ENCODE measurements at regions not wholly inside any gene's neighbourhood (a gene's known extent, or its start where the extent isn't known, plus 50 kb on each side); places are given as distances from the start of the nearest gene placed in this dataset.

- no peak overlapping the region for H3K4me3 ChIP-seq (IDR thresholded peaks at IDR 0.05; ENCODE audit: insufficient read depth, low read depth, low read length)
- H2AFZ ChIP-seq (ENCODE audit: low read depth) = no peak overlapping the region
- no peaks in the 10 kb centered on the region for H3K79me2 ChIP-seq (ENCODE audit: insufficient read depth, low read depth)
- no peaks in the 10 kb centered on the region for H4K20me1 ChIP-seq (ENCODE audit: insufficient read depth)
- H3K27me3 ChIP-seq (ENCODE audit: insufficient read depth, low read depth) = no peaks in the 10 kb centered on the region
- H3K36me3 ChIP-seq (ENCODE audit: insufficient read depth) = no peaks in the 10 kb centered on the region; the same call in 1 of the 2 replicates
- TF ChIP-seq, protein P1, sequence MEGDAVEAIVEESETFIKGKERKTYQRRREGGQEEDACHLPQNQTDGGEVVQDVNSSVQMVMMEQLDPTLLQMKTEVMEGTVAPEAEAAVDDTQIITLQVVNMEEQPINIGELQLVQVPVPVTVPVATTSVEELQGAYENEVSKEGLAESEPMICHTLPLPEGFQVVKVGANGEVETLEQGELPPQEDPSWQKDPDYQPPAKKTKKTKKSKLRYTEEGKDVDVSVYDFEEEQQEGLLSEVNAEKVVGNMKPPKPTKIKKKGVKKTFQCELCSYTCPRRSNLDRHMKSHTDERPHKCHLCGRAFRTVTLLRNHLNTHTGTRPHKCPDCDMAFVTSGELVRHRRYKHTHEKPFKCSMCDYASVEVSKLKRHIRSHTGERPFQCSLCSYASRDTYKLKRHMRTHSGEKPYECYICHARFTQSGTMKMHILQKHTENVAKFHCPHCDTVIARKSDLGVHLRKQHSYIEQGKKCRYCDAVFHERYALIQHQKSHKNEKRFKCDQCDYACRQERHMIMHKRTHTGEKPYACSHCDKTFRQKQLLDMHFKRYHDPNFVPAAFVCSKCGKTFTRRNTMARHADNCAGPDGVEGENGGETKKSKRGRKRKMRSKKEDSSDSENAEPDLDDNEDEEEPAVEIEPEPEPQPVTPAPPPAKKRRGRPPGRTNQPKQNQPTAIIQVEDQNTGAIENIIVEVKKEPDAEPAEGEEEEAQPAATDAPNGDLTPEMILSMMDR (conservative IDR thresholded peaks at IDR 0.05; ENCODE audit: low read depth, low read length) = no peak
- no peak overlapping the region for H3K4me2 ChIP-seq
- H3K9ac ChIP-seq = no peak overlapping the region
- H3K27ac ChIP-seq = no peak overlapping the region
- no peaks in the 10 kb centered on the region for H3K4me1 ChIP-seq (ENCODE audit: low read depth, poor library complexity, severe bottlenecking)
Measured at GRCh38 chr7:89776980-89777379, 377.3 kb upstream of the STEAP1 start.

DNA sequence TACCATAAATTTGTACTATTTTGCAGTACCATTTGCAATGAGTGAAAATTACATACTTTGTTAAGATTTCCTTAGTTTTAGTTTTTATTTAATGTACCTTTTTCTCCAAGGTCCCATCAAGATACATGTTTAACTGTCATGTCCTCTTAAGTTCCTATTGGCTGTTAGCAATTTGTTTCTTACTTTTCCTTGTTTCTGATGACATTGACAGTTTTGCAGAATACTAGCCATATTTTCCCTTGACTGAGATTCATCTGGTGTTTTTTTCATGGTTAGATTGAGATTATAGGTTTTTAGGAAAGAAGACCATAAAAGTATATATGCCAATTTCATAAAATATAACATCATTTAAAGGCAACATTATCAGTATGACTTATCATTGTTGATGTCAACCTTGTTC lies 376.8 kb upstream of the STEAP1 start:
- Histone ChIP-seq H3K4me1 (ENCODE audit: low read depth, poor library complexity, severe bottlenecking) (no peaks in the 10 kb centered on the region), H3K27ac (no peak overlapping the region), H3K4me2 (no peak overlapping the region), H2AFZ (ENCODE audit: low read depth) (no peak overlapping the region), H4K20me1 (ENCODE audit: insufficient read depth) (no peaks in the 10 kb centered on the region), H3K9ac (no peak overlapping the region), H3K4me3 (IDR thresholded peaks at IDR 0.05; ENCODE audit: insufficient read depth, low read depth, low read length) (no peak overlapping the region), H3K27me3 (ENCODE audit: insufficient read depth, low read depth) (no peaks in the 10 kb centered on the region), H3K79me2 (ENCODE audit: insufficient read depth, low read depth) (no peaks in the 10 kb centered on the region), H3K36me3 (ENCODE audit: insufficient read depth) (no peaks in the 10 kb centered on the region; the same call in 1 of the 2 replicates)
- TF ChIP-seq, protein P1 (conservative IDR thresholded peaks at IDR 0.05; ENCODE audit: low read depth, low read length) = no peak

DNA sequence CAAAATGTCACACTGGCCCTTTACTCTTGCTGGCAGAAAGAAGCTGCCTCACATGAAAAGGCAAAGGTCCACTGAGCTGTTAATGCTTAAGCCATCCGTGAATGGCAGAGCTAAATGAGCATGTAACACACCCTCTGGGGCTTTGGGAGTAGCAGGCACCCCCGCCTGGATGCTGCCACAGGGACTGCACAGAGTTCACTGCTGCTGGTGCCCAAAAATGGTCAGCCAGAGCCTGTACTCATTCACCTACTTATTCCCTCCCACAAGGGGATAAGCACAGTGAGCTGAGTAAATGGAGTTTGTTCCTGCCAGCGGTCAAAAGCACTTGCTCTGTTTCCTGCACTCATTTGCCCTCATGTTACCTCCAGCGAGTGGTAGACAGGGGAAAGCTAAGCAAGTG lies 374.0 kb upstream of the STEAP1 start:
- Histone ChIP-seq H4K20me1 (ENCODE audit: insufficient read depth) (no peaks in the 10 kb centered on the region), H3K36me3 (ENCODE audit: insufficient read depth) (no peaks in the 10 kb centered on the region; the same call in 1 of the 2 replicates), H2AFZ (ENCODE audit: low read depth) (no peak overlapping the region), H3K27ac (no peak overlapping the region), H3K27me3 (ENCODE audit: insufficient read depth, low read depth) (no peaks in the 10 kb centered on the region), H3K4me2 (no peak overlapping the region), H3K79me2 (ENCODE audit: insufficient read depth, low read depth) (no peaks in the 10 kb centered on the region), H3K9ac (no peak overlapping the region), H3K4me1 (ENCODE audit: low read depth, poor library complexity, severe bottlenecking) (no peaks in the 10 kb centered on the region), H3K4me3 (IDR thresholded peaks at IDR 0.05; ENCODE audit: insufficient read depth, low read depth, low read length) (no peak overlapping the region)
- TF ChIP-seq, protein P1 (conservative IDR thresholded peaks at IDR 0.05; ENCODE audit: low read depth, low read length) = no peak

- H3K27me3 ChIP-seq (ENCODE audit: insufficient read depth, low read depth) = no peaks in the 10 kb centered on the region
- H3K4me2 ChIP-seq = no peak overlapping the region
- no peak overlapping the region for H2AFZ ChIP-seq (ENCODE audit: low read depth)
- no peaks in the 10 kb centered on the region for H4K20me1 ChIP-seq (ENCODE audit: insufficient read depth)
- no peak overlapping the region for H3K9ac ChIP-seq
- H3K36me3 ChIP-seq (ENCODE audit: insufficient read depth) = no peaks in the 10 kb centered on the region
- TF ChIP-seq, protein P1 (conservative IDR thresholded peaks at IDR 0.05; ENCODE audit: low read depth, low read length) = no peak
- no peaks in the 10 kb centered on the region for H3K79me2 ChIP-seq (ENCODE audit: insufficient read depth, low read depth)
- no peak overlapping the region for H3K27ac ChIP-seq
- H3K4me3 ChIP-seq (IDR thresholded peaks at IDR 0.05; ENCODE audit: insufficient read depth, low read depth, low read length) = no peak overlapping the region
- no peaks in the 10 kb centered on the region for H3K4me1 ChIP-seq (ENCODE audit: low read depth, poor library complexity, severe bottlenecking)
Measured at GRCh38 chr7:89796481-89796880, 357.8 kb upstream of the STEAP1 start.
